Kidney (tissue), 13 donors: ENCODE measurements at regions not wholly inside any gene's neighbourhood (a gene's known extent, or its start where the extent isn't known, plus 50 kb on each side); places are given as distances from the start of the nearest gene placed in this dataset.

Source experiments
- DNase-seq, 5 donors: peaks; one replicate each; pipeline ENCODE4 v3.0.0-alpha.2; 2013 to 2020
- FAIRE-seq: peaks from 2 replicates; lab custom pipeline; 2012; peaks lifted over from hg19 to GRCh38; lab: Jason Lieb, UNC
- H3K27ac ChIP-seq, 2 donors: one replicate each; pipeline ENCODE4 v1.7.0; 2013; ENCODE audit warnings: low read depth in 2 of 2, low read length in 2 of 2, inconsistent platforms in 1 of 2
- H3K27me3 ChIP-seq: one replicate; pipeline ENCODE4 v1.7.1; 2013; ENCODE audit warnings: low read length, inconsistent platforms; ENCODE audit not compliant: control insufficient read depth, insufficient read depth
- H3K36me3 ChIP-seq, 3 donors: one replicate each; pipeline versions ENCODE4 v1.7.0 to v1.7.1; 2013; ENCODE audit warnings: low read length in 3 of 3, control low read depth in 1 of 3, inconsistent platforms in 1 of 3; ENCODE audit not compliant: insufficient read depth in 3 of 3, control insufficient read depth in 2 of 3
- H3K4me1 ChIP-seq, 3 donors: one replicate each; pipeline versions ENCODE4 v1.7.0 to v1.7.1; 2013; ENCODE audit warnings: low read length in 3 of 3, inconsistent platforms in 1 of 3, low read depth in 1 of 3; ENCODE audit not compliant: control insufficient read depth in 2 of 3, insufficient read depth in 2 of 3
- H3K4me3 ChIP-seq, 3 donors: one replicate each; pipeline versions ENCODE4 v1.7.0 to v1.8.1; 2013; ENCODE audit warnings: low read length in 3 of 3, control low read depth in 1 of 3, inconsistent platforms in 1 of 3
- H3K9ac ChIP-seq, 3 donors: one replicate each; pipeline versions ENCODE4 v1.7.0 to v1.7.1; 2013; ENCODE audit warnings: low read length in 3 of 3, control low read depth in 1 of 3, inconsistent platforms in 1 of 3
- H3K9me3 ChIP-seq, 3 donors: one replicate each; pipeline versions ENCODE4 v1.7.0 to v1.7.1; 2013; ENCODE audit warnings: low read length in 3 of 3, control low read depth in 1 of 3, inconsistent platforms in 1 of 3; ENCODE audit not compliant: control insufficient read depth in 2 of 3, insufficient read depth in 1 of 3
- intact Hi-C: fragments of 100-400 bp; cut with DNase I; formaldehyde crosslinking; loops from one replicate; pipeline ENCODE4 v1.11.1; 2022
- TF ChIP-seq, protein P1 (sequence below): IDR thresholded peaks from 3 replicates; pipeline ENCODE4 v1.5.1; 2012; ENCODE audit warnings: mild to moderate bottlenecking, moderate library complexity, borderline replicate concordance; ENCODE audit not compliant: insufficient read depth; ENCODE audit errors: extremely low read depth
- donor health status: control.
- donor health status: control.
- donor health status: control.
- donor health status: control.
- donor health status: control.
- donor health status: DM: yes; HTN: yes; CAD: no.
- donor health status: Normal renal cell carcinoma (clear cell type).

DNA sequence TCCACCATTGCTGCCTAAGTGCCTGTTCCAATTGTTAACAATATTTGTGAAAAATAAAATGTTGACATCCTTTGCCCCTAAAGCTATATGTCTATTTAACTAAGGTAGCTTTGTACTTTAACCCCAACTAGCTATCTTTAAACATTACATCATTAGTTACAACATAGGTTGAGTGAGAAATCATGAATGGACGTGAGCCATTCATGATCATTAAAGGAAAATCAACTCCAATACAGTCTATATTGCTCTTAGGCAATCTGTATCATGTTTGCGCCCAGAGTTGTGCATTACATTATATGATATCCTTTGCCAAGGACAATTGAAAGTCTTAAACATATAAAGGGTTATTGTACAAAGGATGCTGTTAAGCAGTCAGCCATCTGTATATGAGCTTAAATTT is 269.6 kb downstream of the ALX1 start:
- H3K27ac ChIP-seq = no peak overlapping the region
- no peak overlapping the region for H3K4me3 ChIP-seq
- intact Hi-C loops = no loop called here
- TF ChIP-seq, protein P1, sequence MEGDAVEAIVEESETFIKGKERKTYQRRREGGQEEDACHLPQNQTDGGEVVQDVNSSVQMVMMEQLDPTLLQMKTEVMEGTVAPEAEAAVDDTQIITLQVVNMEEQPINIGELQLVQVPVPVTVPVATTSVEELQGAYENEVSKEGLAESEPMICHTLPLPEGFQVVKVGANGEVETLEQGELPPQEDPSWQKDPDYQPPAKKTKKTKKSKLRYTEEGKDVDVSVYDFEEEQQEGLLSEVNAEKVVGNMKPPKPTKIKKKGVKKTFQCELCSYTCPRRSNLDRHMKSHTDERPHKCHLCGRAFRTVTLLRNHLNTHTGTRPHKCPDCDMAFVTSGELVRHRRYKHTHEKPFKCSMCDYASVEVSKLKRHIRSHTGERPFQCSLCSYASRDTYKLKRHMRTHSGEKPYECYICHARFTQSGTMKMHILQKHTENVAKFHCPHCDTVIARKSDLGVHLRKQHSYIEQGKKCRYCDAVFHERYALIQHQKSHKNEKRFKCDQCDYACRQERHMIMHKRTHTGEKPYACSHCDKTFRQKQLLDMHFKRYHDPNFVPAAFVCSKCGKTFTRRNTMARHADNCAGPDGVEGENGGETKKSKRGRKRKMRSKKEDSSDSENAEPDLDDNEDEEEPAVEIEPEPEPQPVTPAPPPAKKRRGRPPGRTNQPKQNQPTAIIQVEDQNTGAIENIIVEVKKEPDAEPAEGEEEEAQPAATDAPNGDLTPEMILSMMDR = no peak
- FAIRE-seq = no peak
- DNase-seq = no peak
- H3K9me3 ChIP-seq = no peaks in the 10 kb centered on the region
- H3K9ac ChIP-seq = no peak overlapping the region
- H3K4me1 ChIP-seq = no peaks in the 10 kb centered on the region
- no peaks in the 10 kb centered on the region for H3K36me3 ChIP-seq
- no peaks in the 10 kb centered on the region for H3K27me3 ChIP-seq

DNA sequence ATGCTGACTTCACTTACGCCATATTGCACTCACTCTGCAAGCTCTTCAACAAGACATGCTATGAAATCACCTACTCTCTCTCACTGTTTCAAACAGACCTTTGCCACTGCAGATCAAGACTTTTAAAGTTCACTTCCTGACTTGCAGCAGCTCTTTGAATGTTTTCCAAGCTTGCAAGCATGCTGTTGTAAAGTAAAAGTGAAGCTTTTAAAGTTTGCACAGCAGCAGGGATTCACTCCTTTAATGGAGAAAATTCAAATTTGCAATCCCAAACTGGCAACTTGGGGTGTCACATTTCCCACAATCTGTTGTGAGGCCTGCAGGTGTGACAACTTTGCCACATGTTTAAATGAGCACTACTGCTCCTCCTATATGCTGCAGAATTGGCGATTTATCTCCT is 270.9 kb downstream of the ALX1 start:
- no peak overlapping the region for H3K4me3 ChIP-seq
- FAIRE-seq (no peak), DNase-seq (peak in 1 of 5 donors; percentile 31)
- H3K4me1 ChIP-seq = no peaks in the 10 kb centered on the region
- H3K27ac ChIP-seq = no peak overlapping the region
- TF ChIP-seq, protein P1 = no peak
- no peaks in the 10 kb centered on the region for H3K27me3 ChIP-seq
- no peak overlapping the region for H3K9ac ChIP-seq
- no peaks in the 10 kb centered on the region for H3K9me3 ChIP-seq
- H3K36me3 ChIP-seq = no peaks in the 10 kb centered on the region
- intact Hi-C loops = no loop called here

DNA sequence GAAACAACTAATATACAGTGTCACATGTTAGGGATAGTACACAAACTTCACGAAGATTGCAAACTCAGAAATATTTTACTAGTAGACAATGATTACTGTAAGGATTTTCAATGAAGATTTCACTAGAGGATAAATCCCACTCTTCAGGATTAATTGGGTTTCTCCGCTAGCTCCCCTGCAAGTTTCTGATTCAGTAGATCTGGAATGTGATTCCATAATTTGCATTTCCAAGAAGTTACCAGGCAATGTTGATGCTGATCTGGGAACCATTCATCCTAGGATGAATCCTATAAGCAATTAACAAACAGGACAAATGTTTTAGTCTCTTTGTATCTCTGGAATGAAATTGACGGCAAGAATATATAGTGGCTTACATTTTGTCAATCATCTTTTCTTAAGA is 272.4 kb downstream of the ALX1 start:
- no peak overlapping the region for H3K27ac ChIP-seq
- H3K36me3 ChIP-seq = no peaks in the 10 kb centered on the region
- no peak overlapping the region for H3K9ac ChIP-seq
- H3K4me1 ChIP-seq = no peaks in the 10 kb centered on the region
- TF ChIP-seq, protein P1 = no peak
- DNase-seq = no peak
- no peaks in the 10 kb centered on the region for H3K9me3 ChIP-seq
- intact Hi-C loops = no loop called here
- H3K27me3 ChIP-seq = no peaks in the 10 kb centered on the region
- FAIRE-seq = no peak
- no peak overlapping the region for H3K4me3 ChIP-seq

DNA sequence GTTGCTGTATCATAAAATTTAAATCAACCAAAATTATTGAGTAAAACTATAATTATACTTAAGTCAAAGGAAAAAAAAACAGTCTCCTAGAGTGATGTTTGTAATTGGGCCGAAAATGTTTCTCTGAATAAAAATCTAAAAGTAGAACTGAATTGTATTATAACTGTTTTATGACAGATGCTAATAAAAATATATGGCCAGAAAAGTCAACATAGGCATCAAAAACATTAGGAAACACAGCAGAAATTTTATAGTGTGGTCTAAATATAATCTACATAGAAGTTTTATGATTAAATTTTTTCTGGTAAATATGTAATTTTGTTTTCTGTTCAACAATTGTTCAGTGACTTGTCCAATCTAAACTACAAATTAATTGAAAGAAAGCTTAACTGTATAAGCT is 277.8 kb downstream of the ALX1 start:
- TF ChIP-seq, protein P1 = no peak
- no peaks in the 10 kb centered on the region for H3K36me3 ChIP-seq
- intact Hi-C loops = no loop called here
- no peaks in the 10 kb centered on the region for H3K9me3 ChIP-seq
- H3K9ac ChIP-seq = no peak overlapping the region
- DNase-seq = no peak
- no peak overlapping the region for H3K4me3 ChIP-seq
- H3K27ac ChIP-seq = no peak overlapping the region
- FAIRE-seq = no peak
- H3K4me1 ChIP-seq = no peaks in the 10 kb centered on the region
- no peaks in the 10 kb centered on the region for H3K27me3 ChIP-seq
